HAP-1 (cell line): ENCODE measurements at regions not wholly inside any gene's neighbourhood (a gene's known extent, or its start where the extent isn't known, plus 50 kb on each side); places are given as distances from the start of the nearest gene placed in this dataset.
"Not testable (repeated sequence)": the region's sequence is repeated elsewhere in the genome, so short reads cannot be mapped to it uniquely, and the experiment has no call there.

Source experiments
- DNase-seq, 2 experiments: peaks; one replicate each; pipeline ENCODE4 v3.0.0-alpha.2; 2016 to 2020; ENCODE audit warnings: low spot score in 2 of 2
- H3K27me3 ChIP-seq: fragments of 250-450 bp; sonication (Bioruptor Pico); 2 replicates; pipeline ENCODE4 v1.5.1; 2020; ENCODE audit warnings: low read depth, mild to moderate bottlenecking, moderate library complexity
- H3K36me3 ChIP-seq: fragments of 250-450 bp; sonication (Bioruptor Pico); replicated peaks from 2 replicates; pipeline ENCODE4 v1.5.1; 2020; ENCODE audit warnings: mild to moderate bottlenecking
- H3K4me1 ChIP-seq: fragments of 250-450 bp; sonication (Bioruptor Pico); 2 replicates; pipeline ENCODE4 v1.5.1; 2020; ENCODE audit warnings: mild to moderate bottlenecking
- H3K4me3 ChIP-seq: fragments of 250-450 bp; sonication (Bioruptor Pico); 2 replicates; pipeline ENCODE4 v1.5.1; 2020; ENCODE audit warnings: mild to moderate bottlenecking, moderate library complexity
- H3K9me3 ChIP-seq: fragments of 250-450 bp; sonication (Bioruptor Pico); 2 replicates; pipeline ENCODE4 v1.5.1; 2020; ENCODE audit warnings: mild to moderate bottlenecking, moderate library complexity
- in situ Hi-C: fragments of 300-500 bp; cut with MboI; formaldehyde crosslinking; loops from 3 replicates; pipeline ENCODE4 v1.14.3; 2020; ENCODE audit warnings: low sequenced_read_pairs, inconsistent platforms, mixed read lengths

DNA sequence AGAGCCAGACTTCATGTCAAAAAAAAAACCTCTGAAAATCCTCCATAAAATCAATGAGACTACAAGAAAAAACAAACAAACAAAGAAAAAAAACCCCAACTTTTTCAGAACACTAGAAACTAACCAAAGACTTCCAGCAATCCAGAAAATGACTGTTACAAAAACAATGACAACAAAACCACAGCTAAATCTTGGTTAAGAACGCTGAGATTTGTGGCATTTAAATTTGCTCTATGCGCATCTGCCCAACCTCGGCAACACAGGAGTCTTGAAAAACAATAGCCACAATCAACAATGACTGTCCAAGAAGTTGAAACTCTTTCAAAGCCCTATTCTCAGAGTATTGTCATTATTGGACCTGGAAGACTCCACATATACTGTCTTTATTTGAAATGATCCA is 402.4 kb downstream of the ZFHX3 start:
- no peak overlapping the region for H3K4me3 ChIP-seq
- H3K36me3 ChIP-seq: no peaks in the 10 kb centered on the region
- H3K27me3 ChIP-seq: no peaks in the 10 kb centered on the region
- no peaks in the 10 kb centered on the region for H3K9me3 ChIP-seq
- H3K4me1 ChIP-seq: 0 out of 2 replicates have a peak, but pooled peaks cover 5% of the 10 kb centered on the region
- in situ Hi-C loops: no loop called here
- DNase-seq: no peak

DNA sequence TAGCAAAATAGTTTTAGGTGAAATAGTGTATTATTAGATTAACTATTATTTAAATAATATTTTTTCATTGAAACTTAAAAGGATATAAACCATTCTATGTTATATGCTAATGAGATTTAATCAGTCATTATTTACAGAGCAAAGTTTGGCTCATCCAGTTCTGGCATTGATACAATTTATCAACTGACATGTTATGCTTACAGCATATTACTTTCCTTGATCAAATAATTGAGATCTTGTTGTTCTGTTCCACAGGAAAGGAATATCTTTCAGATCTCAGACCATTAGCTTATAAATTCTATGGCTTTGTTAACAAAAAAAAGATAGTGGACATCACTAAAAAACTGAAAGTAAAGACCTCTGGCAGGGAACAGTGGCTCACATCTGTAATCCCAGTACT is 403.0 kb downstream of the ZFHX3 start:
- Histone ChIP-seq H3K9me3 (no peaks in the 10 kb centered on the region), H3K27me3 (no peaks in the 10 kb centered on the region), H3K4me3 (no peak overlapping the region), H3K36me3 (no peaks in the 10 kb centered on the region), H3K4me1 (0 out of 2 replicates have a peak, but pooled peaks cover 5% of the 10 kb centered on the region)
- DNase-seq: no peak
- in situ Hi-C loops: no loop called here

- no peak overlapping the region for H3K4me3 ChIP-seq
- H3K27me3 ChIP-seq: no peaks in the 10 kb centered on the region
- peaks cover 12% of the 10 kb centered on the region for H3K4me1 ChIP-seq
- no peak for DNase-seq
- no peaks in the 10 kb centered on the region for H3K36me3 ChIP-seq
- in situ Hi-C loops: no loop called here
- H3K9me3 ChIP-seq: no peaks in the 10 kb centered on the region
Observed at GRCh38 chr16:72639494-72639893, 408.4 kb downstream of the ZFHX3 start.

- in situ Hi-C loops: no loop called here
- H3K9me3 ChIP-seq: no peaks in the 10 kb centered on the region
- H3K4me3 ChIP-seq: no peak overlapping the region
- H3K36me3 ChIP-seq: no peaks in the 10 kb centered on the region
- peaks cover 23% of the 10 kb centered on the region for H3K4me1 ChIP-seq
- no peaks in the 10 kb centered on the region for H3K27me3 ChIP-seq
- DNase-seq: no peak
Observed at GRCh38 chr16:72637306-72637705, 410.6 kb downstream of the ZFHX3 start.

DNA sequence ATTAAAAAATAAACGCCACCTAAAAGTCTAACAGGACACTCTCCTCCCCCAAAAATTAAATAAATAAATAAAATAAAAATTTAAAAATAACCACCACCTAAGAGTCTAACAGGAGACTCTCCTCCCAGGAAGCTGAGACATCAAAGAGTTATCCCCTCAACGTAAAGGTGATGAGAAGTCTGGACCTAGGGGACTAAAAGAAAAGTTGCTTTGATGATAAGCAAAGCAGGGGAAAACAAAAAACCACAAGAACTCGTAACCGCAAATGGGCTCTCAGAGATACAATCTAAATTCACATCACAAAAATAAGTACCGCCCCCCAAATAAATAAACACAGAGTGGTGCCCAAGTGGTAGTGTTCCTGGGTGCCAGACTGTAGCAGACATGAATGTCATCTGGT is 412.2 kb downstream of the ZFHX3 start:
- Histone ChIP-seq H3K9me3 (no peaks in the 10 kb centered on the region), H3K27me3 (no peaks in the 10 kb centered on the region), H3K4me3 (no peak overlapping the region), H3K36me3 (no peaks in the 10 kb centered on the region), H3K4me1 (peaks cover 23% of the 10 kb centered on the region)
- DNase-seq: no peak
- in situ Hi-C loops: no loop called here

- Histone ChIP-seq H3K36me3 (no peaks in the 10 kb centered on the region), H3K4me3 (no peak overlapping the region), H3K27me3 (no peaks in the 10 kb centered on the region), H3K4me1 (peaks cover 23% of the 10 kb centered on the region), H3K9me3 (no peaks in the 10 kb centered on the region)
- in situ Hi-C loops: no loop called here
- peak; percentile 23 to 31 for DNase-seq
Observed at GRCh38 chr16:72635104-72635503, 412.8 kb downstream of the ZFHX3 start.

DNA sequence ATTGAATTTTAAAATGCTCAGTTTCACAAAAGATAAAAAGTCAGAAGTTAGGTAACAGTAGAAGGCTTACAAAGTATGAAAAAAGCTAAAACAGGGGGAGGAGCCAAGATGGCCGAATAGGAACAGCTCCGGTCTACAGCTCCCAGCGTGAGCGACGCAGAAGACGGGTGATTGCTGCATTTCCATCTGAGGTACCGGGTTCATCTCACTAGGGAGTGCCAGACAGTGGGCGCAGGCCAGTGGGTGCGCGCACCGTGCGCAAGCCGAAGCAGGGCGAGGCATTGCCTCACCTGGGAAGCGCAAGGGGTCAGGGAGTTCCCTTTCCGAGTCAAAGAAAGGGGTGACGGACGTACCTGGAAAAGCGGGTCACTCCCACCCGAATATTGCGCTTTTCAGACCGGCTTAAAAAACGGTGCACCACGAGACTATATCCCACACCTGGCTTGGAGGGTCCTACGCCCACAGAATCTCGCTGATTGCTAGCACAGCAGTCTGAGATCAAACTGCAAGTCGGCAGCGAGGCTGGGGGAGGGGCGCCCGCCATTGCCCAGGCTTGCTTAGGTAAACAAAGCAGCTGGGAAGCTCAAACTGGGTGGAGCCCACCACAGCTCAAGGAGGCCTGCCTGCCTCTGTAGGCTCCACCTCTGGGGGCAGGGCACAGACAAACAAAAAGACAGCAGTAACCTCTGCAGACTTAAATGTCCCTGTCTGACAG is 420.6 kb downstream of the ZFHX3 start:
- in situ Hi-C loops, DNase-seq, H3K4me1 ChIP-seq, H3K4me3 ChIP-seq, H3K27me3 ChIP-seq, H3K36me3 ChIP-seq, H3K9me3 ChIP-seq: not testable (repeated sequence)

DNA sequence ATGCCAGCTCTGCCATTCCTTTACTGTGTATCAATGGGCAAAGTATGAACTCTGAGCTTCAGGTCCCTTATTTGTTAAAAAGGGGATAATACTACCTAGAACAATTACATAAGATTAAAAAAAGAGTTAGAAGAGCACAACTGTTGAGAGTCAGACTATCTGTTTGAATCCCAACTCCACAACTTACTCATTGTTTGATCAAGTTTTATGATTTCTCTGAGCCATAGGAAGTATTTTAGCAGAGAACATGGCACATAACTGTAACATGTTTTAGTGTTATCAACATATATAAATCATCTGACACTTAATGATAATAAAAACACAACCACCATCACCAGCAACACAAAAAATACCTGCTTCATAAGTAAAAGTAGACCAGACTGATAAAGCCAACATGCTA is 421.3 kb downstream of the ZFHX3 start:
- DNase-seq: no peak
- Histone ChIP-seq H3K9me3 (no peaks in the 10 kb centered on the region), H3K4me1 (peaks cover 5% of the 10 kb centered on the region), H3K36me3 (no peaks in the 10 kb centered on the region), H3K4me3 (no peak overlapping the region), H3K27me3 (no peaks in the 10 kb centered on the region)
- in situ Hi-C loops: no loop called here

DNA sequence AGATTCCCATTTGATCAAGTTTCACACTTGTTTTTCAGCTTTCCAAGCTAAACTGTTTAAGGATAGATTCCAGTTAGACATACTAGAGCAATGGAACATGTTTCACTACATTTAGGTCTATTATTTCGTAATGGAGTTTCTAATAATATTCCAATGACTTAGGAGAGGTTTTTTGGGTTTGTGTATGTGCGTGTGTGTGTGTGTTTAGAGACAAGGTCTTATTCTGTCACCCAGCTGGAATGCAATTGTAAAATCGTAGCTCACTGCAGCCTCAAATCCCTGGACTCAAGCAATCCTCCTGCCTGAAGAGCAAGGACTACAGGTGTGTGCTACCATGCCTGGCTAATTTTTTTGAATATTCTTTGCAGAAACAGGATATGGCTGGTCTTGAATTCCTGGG is 426.3 kb downstream of the ZFHX3 start:
- H3K27me3 ChIP-seq: no peaks in the 10 kb centered on the region
- H3K9me3 ChIP-seq: no peaks in the 10 kb centered on the region
- in situ Hi-C loops: no loop called here
- H3K4me3 ChIP-seq: no peak overlapping the region
- DNase-seq: no peak
- H3K4me1 ChIP-seq: peaks cover 16% of the 10 kb centered on the region
- no peaks in the 10 kb centered on the region for H3K36me3 ChIP-seq

- no peaks in the 10 kb centered on the region for H3K9me3 ChIP-seq
- H3K4me3 ChIP-seq: no peak overlapping the region
- peak; percentile 27 to 45 for DNase-seq
- no peaks in the 10 kb centered on the region for H3K27me3 ChIP-seq
- in situ Hi-C loops: no loop called here
- peaks cover 24% of the 10 kb centered on the region for H3K4me1 ChIP-seq
- H3K36me3 ChIP-seq: no peaks in the 10 kb centered on the region
Observed at GRCh38 chr16:72620853-72621252, 427.1 kb downstream of the ZFHX3 start.

GRCh38 chr16:72620348-72620747 is 427.6 kb downstream of the ZFHX3 start:
- Histone ChIP-seq H3K9me3 (no peaks in the 10 kb centered on the region), H3K27me3 (no peaks in the 10 kb centered on the region), H3K4me3 (no peak overlapping the region), H3K4me1 (peaks cover 25% of the 10 kb centered on the region), H3K36me3 (no peaks in the 10 kb centered on the region)
- in situ Hi-C loops: no loop called here
- DNase-seq: no peak

DNA sequence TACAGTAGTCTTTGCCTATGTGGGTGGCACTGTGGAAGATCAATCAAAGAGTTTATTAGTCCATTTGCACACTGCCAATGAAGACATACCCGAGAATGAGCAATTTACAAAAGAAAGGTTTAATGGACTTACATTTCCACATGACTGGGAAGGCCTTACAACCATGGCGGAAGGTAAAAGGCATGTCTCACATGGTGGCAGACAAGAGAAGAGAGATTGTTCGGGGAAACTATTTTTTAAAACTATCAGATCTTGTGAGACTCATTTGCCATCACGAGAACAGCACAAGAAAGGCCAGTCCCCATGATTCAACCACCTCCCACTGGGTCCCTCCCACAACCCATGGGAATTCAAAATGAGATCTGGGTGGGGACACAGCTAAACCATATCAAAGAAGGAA is 432.1 kb downstream of the ZFHX3 start:
- Histone ChIP-seq H3K9me3 (no peaks in the 10 kb centered on the region), H3K4me1 (peaks cover 18% of the 10 kb centered on the region), H3K27me3 (no peaks in the 10 kb centered on the region), H3K36me3 (no peaks in the 10 kb centered on the region), H3K4me3 (no peak overlapping the region)
- peak; percentile 14 to 45 for DNase-seq
- in situ Hi-C loops: no loop called here

DNA sequence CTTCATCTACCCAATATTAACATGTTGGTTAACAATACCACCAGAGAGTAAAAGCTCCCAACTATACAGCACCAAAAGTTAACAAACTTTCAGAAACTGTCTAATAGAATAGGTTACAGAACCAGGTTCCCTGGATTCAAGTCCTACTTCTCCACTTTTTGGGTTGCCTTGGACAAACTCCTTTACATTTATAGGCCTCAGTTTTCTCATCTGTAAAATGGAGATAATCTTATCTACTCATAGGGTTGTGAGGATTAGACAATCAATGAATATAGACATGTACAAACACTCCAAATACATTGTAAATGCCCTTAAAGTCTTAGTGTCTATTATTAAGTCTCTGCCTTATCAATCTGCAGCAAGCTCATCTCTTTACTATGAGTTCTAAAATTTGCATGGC is 435.2 kb downstream of the ZFHX3 start:
- H3K27me3 ChIP-seq: no peaks in the 10 kb centered on the region
- in situ Hi-C loops: no loop called here

DNA sequence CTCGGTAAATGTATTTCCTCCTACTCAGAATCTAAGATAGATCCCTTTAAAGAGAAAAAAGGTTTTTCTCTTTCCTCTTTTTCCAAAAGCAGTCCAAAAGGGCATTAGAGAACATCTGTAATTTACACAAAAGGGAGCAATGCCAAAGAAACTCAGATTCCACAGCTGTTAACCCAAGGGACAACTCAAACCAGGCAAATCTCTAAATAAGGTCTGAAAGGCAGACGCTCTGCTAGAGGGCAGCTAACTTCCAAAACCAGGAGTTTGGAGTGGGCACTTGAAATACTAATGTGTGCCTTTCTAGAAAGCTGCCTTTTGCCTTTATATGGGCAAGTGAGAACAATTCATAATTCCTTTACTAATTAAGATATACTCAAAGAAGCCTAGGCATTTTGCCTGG is 435.7 kb downstream of the ZFHX3 start:
- H3K27me3 ChIP-seq: no peaks in the 10 kb centered on the region
- no peak for DNase-seq
- H3K9me3 ChIP-seq: no peaks in the 10 kb centered on the region
- H3K4me3 ChIP-seq: no peak overlapping the region
- H3K36me3 ChIP-seq: no peaks in the 10 kb centered on the region
- in situ Hi-C loops: no loop called here
- peaks cover 12% of the 10 kb centered on the region for H3K4me1 ChIP-seq

More for the DNA sequence above, 435.2 kb downstream of the ZFHX3 start:
- H3K4me3 ChIP-seq: no peak overlapping the region
- H3K4me1 ChIP-seq: peaks cover 12% of the 10 kb centered on the region
- no peak for DNase-seq
- no peaks in the 10 kb centered on the region for H3K9me3 ChIP-seq
- no peaks in the 10 kb centered on the region for H3K36me3 ChIP-seq

GRCh38 chr16:72609933-72610332 is 438.0 kb upstream of the PMFBP1 start:
- Histone ChIP-seq H3K4me1 (peaks cover under 1% of the 10 kb centered on the region; the same call in 1 of the 2 replicates), H3K27me3 (no peaks in the 10 kb centered on the region), H3K36me3 (no peaks in the 10 kb centered on the region), H3K9me3 (no peaks in the 10 kb centered on the region), H3K4me3 (no peak overlapping the region)
- in situ Hi-C loops: no loop called here
- DNase-seq: no peak
